BJ (cell line): ENCODE measurements at regions not wholly inside any gene's neighbourhood (a gene's known extent, or its start where the extent isn't known, plus 50 kb on each side); places are given as distances from the start of the nearest gene placed in this dataset.

ENCODE experiments used
- CTCF ChIA-PET: fragments of 350-600 bp; formaldehyde crosslinking; extraction: SDS; loops from one replicate; lab custom pipeline; 2021; ENCODE audit warnings: antibody characterized with exemption, inconsistent platforms; lab: Yijun Ruan, JAX
- POLR2A ChIA-PET: fragments of 300-600 bp; sonication (Branson Sonifier 250); formaldehyde crosslinking; extraction: SDS; loops from one replicate; lab custom pipeline; 2021; ENCODE audit warnings: antibody characterized with exemption; lab: Charles Lee
- DNase-seq: peaks from one replicate; pipeline ENCODE4 v3.0.0-alpha.2; 2011; ENCODE audit warnings: low read depth
- H3K27me3 ChIP-seq: 2 replicates; pipeline ENCODE4 v1.6.0; 2011; ENCODE audit warnings: low read length; ENCODE audit not compliant: control insufficient read depth, insufficient read depth
- H3K36me3 ChIP-seq: 2 replicates; pipeline ENCODE4 v1.5.1; 2011; ENCODE audit warnings: low read length; ENCODE audit not compliant: control insufficient read depth, insufficient read depth
- H3K4me3 ChIP-seq: 2 replicates; pipeline ENCODE4 v1.5.1; 2011; ENCODE audit warnings: low read depth, mild to moderate bottlenecking, control low read depth, low read length
- TF ChIP-seq, protein P1 (sequence below): IDR thresholded peaks from 2 replicates; pipeline ENCODE4 v1.5.1; 2011; ENCODE audit warnings: low read depth, mild to moderate bottlenecking, control low read depth, inconsistent platforms, low read length, moderate library complexity; ENCODE audit not compliant: insufficient read depth

DNA sequence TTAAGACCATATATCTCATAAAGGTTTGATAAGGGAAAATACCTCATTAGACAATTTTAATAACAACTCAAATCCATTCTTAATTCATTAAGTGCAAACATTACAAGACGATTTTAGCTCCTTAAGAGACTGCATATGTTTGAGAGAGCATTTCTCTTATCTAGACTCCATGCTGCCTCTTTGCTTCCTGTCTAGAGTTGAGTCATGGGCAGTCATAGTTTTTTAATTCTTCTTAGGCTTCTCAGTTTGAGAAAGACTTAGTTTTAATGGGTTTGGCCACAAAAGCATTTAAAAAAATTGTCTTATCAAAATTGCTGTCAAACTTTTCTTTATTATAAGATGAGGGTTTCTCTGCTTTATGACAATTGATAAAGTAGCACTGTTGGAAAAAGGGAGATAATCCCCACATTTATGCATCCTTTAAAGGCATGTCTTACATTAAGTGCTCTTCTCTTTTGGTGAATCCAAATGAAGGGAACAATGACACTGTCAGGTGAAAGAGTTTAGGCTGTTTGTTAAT lies 713.4 kb downstream of the PCDH18 start:
- ChIA-PET CTCF (no interaction called here), POLR2A (no interaction called here)
- DNase-seq: no peak
- H3K27me3 ChIP-seq: no peaks in the 10 kb centered on the region
- H3K4me3 ChIP-seq: no peak overlapping the region
- TF ChIP-seq, protein P1, sequence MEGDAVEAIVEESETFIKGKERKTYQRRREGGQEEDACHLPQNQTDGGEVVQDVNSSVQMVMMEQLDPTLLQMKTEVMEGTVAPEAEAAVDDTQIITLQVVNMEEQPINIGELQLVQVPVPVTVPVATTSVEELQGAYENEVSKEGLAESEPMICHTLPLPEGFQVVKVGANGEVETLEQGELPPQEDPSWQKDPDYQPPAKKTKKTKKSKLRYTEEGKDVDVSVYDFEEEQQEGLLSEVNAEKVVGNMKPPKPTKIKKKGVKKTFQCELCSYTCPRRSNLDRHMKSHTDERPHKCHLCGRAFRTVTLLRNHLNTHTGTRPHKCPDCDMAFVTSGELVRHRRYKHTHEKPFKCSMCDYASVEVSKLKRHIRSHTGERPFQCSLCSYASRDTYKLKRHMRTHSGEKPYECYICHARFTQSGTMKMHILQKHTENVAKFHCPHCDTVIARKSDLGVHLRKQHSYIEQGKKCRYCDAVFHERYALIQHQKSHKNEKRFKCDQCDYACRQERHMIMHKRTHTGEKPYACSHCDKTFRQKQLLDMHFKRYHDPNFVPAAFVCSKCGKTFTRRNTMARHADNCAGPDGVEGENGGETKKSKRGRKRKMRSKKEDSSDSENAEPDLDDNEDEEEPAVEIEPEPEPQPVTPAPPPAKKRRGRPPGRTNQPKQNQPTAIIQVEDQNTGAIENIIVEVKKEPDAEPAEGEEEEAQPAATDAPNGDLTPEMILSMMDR: no peak
- H3K36me3 ChIP-seq: no peaks in the 10 kb centered on the region

DNA sequence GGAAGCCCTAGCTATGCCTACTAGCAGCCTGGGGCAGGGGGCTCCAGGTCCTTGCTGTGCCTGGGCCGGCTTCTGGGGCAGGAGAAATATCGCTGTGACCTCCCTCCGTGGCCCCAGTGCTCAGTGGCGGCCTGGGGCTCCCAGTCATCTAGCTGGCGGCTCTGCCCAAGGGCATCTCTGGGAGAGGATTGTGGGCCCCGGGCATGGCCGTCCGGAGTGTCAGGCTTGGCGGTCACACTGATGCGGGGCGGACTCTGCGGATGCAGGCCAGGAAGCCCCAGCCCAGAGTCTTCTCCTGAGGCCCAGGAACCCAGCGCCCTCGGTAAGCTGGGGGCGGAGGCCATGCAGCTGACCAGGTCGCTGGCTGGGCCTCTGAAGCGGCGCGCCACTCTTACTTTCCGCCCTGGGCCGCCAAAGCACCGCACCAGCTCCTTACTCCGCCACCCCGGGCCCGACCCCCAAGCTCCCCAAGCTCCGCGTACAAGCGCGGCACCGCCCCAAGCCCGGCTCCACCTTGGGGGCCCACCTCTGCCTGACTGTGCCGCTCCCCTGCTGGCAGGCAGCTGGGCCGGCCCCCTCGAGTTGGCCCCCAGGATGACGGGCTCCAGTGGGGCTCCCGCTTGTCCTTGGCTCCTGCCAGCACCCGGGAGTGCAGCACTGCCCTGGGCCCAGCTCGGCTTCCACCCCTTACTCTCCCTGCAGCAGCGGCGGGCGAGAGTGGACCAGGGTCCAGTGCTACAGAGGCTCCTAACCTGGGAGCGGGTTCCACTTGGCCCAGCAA lies 720.0 kb downstream of the PCDH18 start:
- Histone ChIP-seq H3K36me3 (no peaks in the 10 kb centered on the region), H3K4me3 (no peak overlapping the region), H3K27me3 (no peaks in the 10 kb centered on the region)
- TF ChIP-seq, protein P1: no peak
- ChIA-PET CTCF (no interaction called here), POLR2A (no interaction called here)
- no peak for DNase-seq

DNA sequence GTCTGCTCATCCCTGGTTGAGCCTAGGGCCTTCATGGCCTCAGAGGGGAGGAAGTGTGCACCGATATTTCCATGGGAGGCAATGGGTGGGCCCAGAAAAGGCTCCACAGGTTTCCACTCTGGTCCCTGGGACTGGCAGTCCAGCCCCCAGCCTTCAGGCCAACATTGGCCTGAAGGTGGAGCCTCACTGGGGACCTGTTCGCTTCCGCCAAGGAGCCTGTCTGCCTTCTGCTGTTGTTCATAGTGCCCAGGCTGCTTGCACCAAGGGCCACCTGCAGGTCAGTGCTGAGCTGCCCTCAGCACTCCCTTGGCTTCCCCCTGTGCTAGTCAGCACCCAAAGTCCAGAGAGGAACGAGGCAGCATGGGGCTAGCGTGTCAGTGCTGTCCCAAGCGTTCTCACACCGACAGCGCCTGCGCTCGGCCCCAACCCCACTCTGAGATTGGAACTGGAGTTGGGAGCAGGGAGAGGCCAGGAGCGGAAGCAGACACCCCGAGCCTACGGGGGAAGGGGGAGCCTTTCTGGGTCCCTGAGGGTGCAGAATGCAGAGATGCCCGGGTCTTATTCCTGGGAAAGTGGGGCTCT lies 720.7 kb downstream of the PCDH18 start:
- Histone ChIP-seq H3K36me3 (no peaks in the 10 kb centered on the region), H3K27me3 (no peaks in the 10 kb centered on the region), H3K4me3 (no peak overlapping the region)
- ChIA-PET CTCF (no interaction called here), POLR2A (no interaction called here)
- DNase-seq: no peak
- TF ChIP-seq, protein P1: no peak

DNA sequence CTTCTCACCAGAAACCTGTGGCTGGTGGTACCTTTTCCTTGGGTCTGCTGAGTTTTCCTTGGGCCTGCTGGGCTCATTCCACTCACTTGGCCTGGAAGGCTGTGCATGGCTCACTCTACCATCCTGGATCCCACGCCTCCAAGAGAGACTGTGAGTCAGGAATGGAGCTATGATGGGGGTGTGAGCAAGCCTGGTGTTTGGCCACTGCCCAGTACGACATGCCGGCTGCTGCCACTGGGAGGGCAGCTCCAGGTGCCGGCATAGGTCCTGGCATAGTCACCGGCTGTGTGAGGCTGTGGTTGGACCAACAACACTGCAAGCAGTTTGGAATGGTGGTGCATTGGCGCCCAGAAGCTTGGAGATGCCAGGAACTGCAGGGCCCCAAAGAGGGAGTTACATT lies 721.7 kb downstream of the PCDH18 start:
- H3K36me3 ChIP-seq: no peaks in the 10 kb centered on the region
- no peak overlapping the region for H3K4me3 ChIP-seq
- no peak for DNase-seq
- TF ChIP-seq, protein P1: no peak
- CTCF ChIA-PET: no interaction called here
- POLR2A ChIA-PET: no interaction called here
- no peaks in the 10 kb centered on the region for H3K27me3 ChIP-seq

DNA sequence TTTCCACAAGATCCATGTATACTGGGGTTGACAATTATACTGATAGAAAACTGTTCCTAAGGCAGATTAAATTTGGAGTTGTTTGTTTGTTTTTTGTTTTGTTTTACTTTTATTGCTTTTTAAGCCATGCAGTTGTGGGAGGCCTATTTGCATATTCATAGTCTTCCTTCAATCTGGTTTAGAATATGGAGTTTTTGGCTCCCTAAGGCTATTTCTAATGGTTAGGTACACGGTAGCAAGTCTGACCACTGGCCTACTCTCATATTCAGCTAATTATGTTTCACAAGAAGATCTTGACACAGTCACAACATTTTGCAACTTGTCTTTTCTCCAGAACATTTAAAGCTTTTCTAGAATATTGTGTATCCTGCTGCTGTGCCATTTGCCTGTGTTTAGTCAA lies 725.5 kb downstream of the PCDH18 start:
- CTCF ChIA-PET: no interaction called here
- Histone ChIP-seq H3K27me3 (no peaks in the 10 kb centered on the region), H3K36me3 (no peaks in the 10 kb centered on the region), H3K4me3 (no peak overlapping the region)
- POLR2A ChIA-PET: no interaction called here
- TF ChIP-seq, protein P1: no peak
- no peak for DNase-seq
